Spleen (tissue), 11 donors: ENCODE measurements at regions not wholly inside any gene's neighbourhood (a gene's known extent, or its start where the extent isn't known, plus 50 kb on each side); places are given as distances from the start of the nearest gene placed in this dataset.
A peak's percentile ranks its signal among the peaks of the same experiment; 100 is the strongest.

ENCODE experiments used
- DNase-seq: peaks from one replicate; pipeline ENCODE4 v3.0.0-alpha.2; 2020
- H3K27ac ChIP-seq, 8 donors: fragments of 200-600 bp; sonication (generic) in 7 of 8; 1 replicate in 4 of 8; 2 replicates in 4 of 8; pipeline versions ENCODE4 v1.5.0 to v1.8.0; 2016 to 2021; ENCODE audit warnings: inconsistent platforms in 4 of 8, mild to moderate bottlenecking in 4 of 8, moderate library complexity in 1 of 8
- H3K27me3 ChIP-seq, 7 donors: fragments of 200-600 bp; sonication (generic) in 6 of 7; replicated peaks in 1 of 7; 1 replicate in 4 of 7; 2 replicates in 3 of 7; pipeline versions ENCODE4 v1.5.0 to v1.8.0; 2016 to 2021; ENCODE audit warnings: inconsistent platforms in 3 of 7, mild to moderate bottlenecking in 1 of 7
- H3K36me3 ChIP-seq, 6 donors: fragments of 200-600 bp; sonication (generic) in 5 of 6; 1 replicate in 4 of 6; 2 replicates in 2 of 6; pipeline versions ENCODE4 v1.5.0 to v1.8.0; 2016 to 2021; ENCODE audit warnings: inconsistent platforms in 2 of 6
- H3K4me1 ChIP-seq, 6 donors: fragments of 200-600 bp; sonication (generic) in 5 of 6; 1 replicate in 3 of 6; 2 replicates in 3 of 6; pipeline versions ENCODE4 v1.5.0 to v1.8.0; 2016 to 2021; ENCODE audit warnings: inconsistent platforms in 3 of 6
- H3K4me3 ChIP-seq, 8 donors: fragments of 200-600 bp; sonication (generic) in 7 of 8; 1 replicate in 4 of 8; 2 replicates in 4 of 8; pipeline versions ENCODE4 v1.5.0 to v1.8.0; 2016 to 2021; ENCODE audit warnings: inconsistent platforms in 4 of 8, mild to moderate bottlenecking in 4 of 8, moderate library complexity in 2 of 8
- H3K9me3 ChIP-seq, 8 donors: fragments of 200-600 bp; sonication (generic) in 7 of 8; 1 replicate in 4 of 8; 2 replicates in 4 of 8; pipeline versions ENCODE4 v1.5.0 to v1.8.0; 2016 to 2021; ENCODE audit warnings: inconsistent platforms in 4 of 8
- CTCF ChIP-seq, 11 experiments: fragments of 200-600 bp in 7 of 11; fragments of 450-650 bp in 4 of 11; sonication (generic) in 4 of 11; IDR thresholded peaks in 8 of 11; conservative IDR thresholded peaks in 3 of 11; 1 replicate in 7 of 11; 2 replicates in 4 of 11; pipeline versions ENCODE4 v1.4.0 to v1.8.0; 2016 to 2021; ENCODE audit warnings: antibody characterized with exemption in 11 of 11, inconsistent platforms in 4 of 11, mild to moderate bottlenecking in 1 of 11
- POLR2A ChIP-seq, 3 donors: fragments of 450-650 bp; IDR thresholded peaks; one replicate each; pipeline ENCODE4 v1.5.1; 2017; ENCODE audit warnings: antibody characterized with exemption in 3 of 3, mild to moderate bottlenecking in 1 of 3
- POLR2AphosphoS5 ChIP-seq, 3 donors: sonication (generic); formaldehyde crosslinking; IDR thresholded peaks; one replicate each; pipeline ENCODE4 v1.5.1; 2017; ENCODE audit warnings: antibody characterized with exemption in 3 of 3
- WGBS, 5 donors: extraction: QIAGEN DNeasy Blood & Tissue Kit in 3 of 5; methylation state at CpG; one replicate each; pipeline versions ENCODE4 v1.1.5 to v1.1.7; 2013 to 2018; 5-methylcytosine and 5-hydroxymethylcytosine counted together
- intact Hi-C: fragments of 100-400 bp; cut with DNase I; formaldehyde crosslinking; loops from one replicate; pipeline ENCODE4 v1.15.0; 2023; ENCODE audit warnings: low total_unique reads
- donor health status: healthy with polysubstance abuse.
- donor health status: DM: no; HTN: no; CAD: no; lungs with moderate emphysema.
- donor health status: DM: no; HTN: no; CAD: no.
- donor health status: Bipolar disorder and iron deficiency.
- donor health status: healthy.
- donor health status: DM: no; HTN: no; CAD: no.
- donor health status: DM: yes; HTN: yes; CAD: no.

- peaks cover 5 to 42% (median 25%) of the 10 kb centered on the region in 6 donors for H3K4me1 ChIP-seq
- peak overlapping the region; percentile 15 to 86 (median 74) for H3K27ac ChIP-seq
- no peaks in the 10 kb centered on the region for H3K9me3 ChIP-seq
- H3K4me3 ChIP-seq, result no peak overlapping the region
- WGBS, 5 donors, result 70 to 80% (median 75%) methylated on average over 6 of the region's 6 CpGs
- H3K36me3 ChIP-seq, result no peaks in the 10 kb centered on the region
- TF ChIP-seq POLR2AphosphoS5 (IDR thresholded peaks at IDR 0.05) (no peak), CTCF (IDR thresholded peaks at IDR 0.05 in 8 of 11, conservative IDR thresholded peaks at IDR 0.05 in 3 of 11) (no peak), POLR2A (IDR thresholded peaks at IDR 0.05) (no peak)
- no peak for DNase-seq
- intact Hi-C loops, result no loop called here
- no peaks in the 10 kb centered on the region for H3K27me3 ChIP-seq
Observed at GRCh38 chr10:33126742-33127141, 168.7 kb upstream of the ITGB1 start.

GRCh38 chr10:33125522-33126517 is 167.8 kb upstream of the ITGB1 start:
- no peaks in the 10 kb centered on the region for H3K36me3 ChIP-seq
- intact Hi-C loops, result no loop called here
- no peaks in the 10 kb centered on the region for H3K27me3 ChIP-seq
- 49 to 68% (median 57%) methylated on average over 14 to 15 of the region's 15 CpGs for WGBS, 5 donors
- peaks cover 5 to 42% (median 25%) of the 10 kb centered on the region in 6 donors for H3K4me1 ChIP-seq
- TF ChIP-seq CTCF (IDR thresholded peaks at IDR 0.05 in 8 of 11, conservative IDR thresholded peaks at IDR 0.05 in 3 of 11) (no peak), POLR2AphosphoS5 (IDR thresholded peaks at IDR 0.05) (peak in 1 of 3 donors; percentile 59), POLR2A (IDR thresholded peaks at IDR 0.05) (no peak)
- H3K27ac ChIP-seq, result peak overlapping the region; percentile 31 to 86 (median 74)
- no peak overlapping the region for H3K4me3 ChIP-seq
- no peak for DNase-seq
- no peaks in the 10 kb centered on the region for H3K9me3 ChIP-seq

GRCh38 chr10:33125111-33125510 is 167.1 kb upstream of the ITGB1 start:
- H3K27me3 ChIP-seq, result no peaks in the 10 kb centered on the region
- H3K9me3 ChIP-seq, result no peaks in the 10 kb centered on the region
- no peak for DNase-seq
- WGBS, 5 donors, result 71 to 74% (median 73%) methylated on average over 5 of the region's 5 CpGs
- intact Hi-C loops, result no loop called here
- no peaks in the 10 kb centered on the region for H3K36me3 ChIP-seq
- H3K4me1 ChIP-seq, result peaks cover 5 to 42% (median 25%) of the 10 kb centered on the region in 6 donors
- H3K27ac ChIP-seq, result peak overlapping the region in 7 of 8 donors; percentile 63 to 86 (median 75)
- H3K4me3 ChIP-seq, result no peak overlapping the region
- TF ChIP-seq POLR2AphosphoS5 (IDR thresholded peaks at IDR 0.05) (no peak), POLR2A (IDR thresholded peaks at IDR 0.05) (no peak), CTCF (IDR thresholded peaks at IDR 0.05 in 8 of 11, conservative IDR thresholded peaks at IDR 0.05 in 3 of 11) (no peak)

GRCh38 chr10:33123680-33124079 is 165.7 kb upstream of the ITGB1 start:
- H3K4me3 ChIP-seq, result no peak overlapping the region
- H3K9me3 ChIP-seq, result no peaks in the 10 kb centered on the region
- no peaks in the 10 kb centered on the region for H3K36me3 ChIP-seq
- TF ChIP-seq POLR2A (IDR thresholded peaks at IDR 0.05) (no peak), CTCF (IDR thresholded peaks at IDR 0.05 in 8 of 11, conservative IDR thresholded peaks at IDR 0.05 in 3 of 11) (no peak), POLR2AphosphoS5 (IDR thresholded peaks at IDR 0.05) (no peak)
- no peak overlapping the region for H3K27ac ChIP-seq
- H3K4me1 ChIP-seq, result peaks cover 5 to 34% (median 25%) of the 10 kb centered on the region in 6 donors
- H3K27me3 ChIP-seq, result no peaks in the 10 kb centered on the region
- intact Hi-C loops, result no loop called here
- DNase-seq, result no peak
- 93 to 100% (median 95%) methylated on average over 2 of the region's 2 CpGs for WGBS, 5 donors
